ENCODE measurements at regions not wholly inside any gene's neighbourhood (a gene's known extent, or its start where the extent isn't known, plus 50 kb on each side); places are given as distances from the start of the nearest gene placed in this dataset.

DNA sequence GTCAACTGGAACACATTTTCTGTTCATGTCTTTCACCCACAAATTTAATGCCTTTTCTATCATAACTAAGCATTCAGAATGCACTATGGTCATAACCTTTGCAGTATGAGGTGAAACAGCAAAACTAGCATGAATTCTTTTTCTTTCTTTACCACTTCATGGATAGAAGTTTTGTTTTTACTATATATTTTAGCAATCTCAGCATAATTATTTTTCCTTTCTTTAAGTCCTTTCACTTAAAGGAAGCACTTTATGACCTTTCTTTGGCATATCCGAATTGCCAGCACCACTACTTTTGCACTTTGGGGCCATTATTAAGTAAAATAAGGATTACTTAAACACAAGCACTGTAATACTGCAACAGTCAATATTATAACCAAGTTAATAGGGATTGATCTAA, 115.1 kb upstream of the DKK2 start:
- POLR2A ChIA-PET (ENCODE audit: unreplicated experiment) = no interaction called here
- H3K4me3 ChIP-seq = no peak overlapping the region
- CTCF ChIA-PET = no interaction called here
- no peak for DNase-seq
- no peaks in the 10 kb centered on the region for H4K20me1 ChIP-seq (ENCODE audit: insufficient read depth)
- H3K27ac ChIP-seq = no peak overlapping the region
- intact Hi-C loops (cut with micrococcal nuclease; ENCODE audit: unreplicated experiment) = no loop called here
- no peaks in the 10 kb centered on the region for H3F3A ChIP-seq (ENCODE audit: insufficient read depth, low read depth)
- no TSS peak for BruUV-seq (replicated peaks)
- no peaks in the 10 kb centered on the region for H3K9me3 ChIP-seq (ENCODE audit: insufficient read depth, low read depth)
- H3K79me2 ChIP-seq (ENCODE audit: low read depth) = no peaks in the 10 kb centered on the region
- no peaks in the 10 kb centered on the region for H3K4me1 ChIP-seq (replicated peaks; ENCODE audit: insufficient read depth)
- no peak for TF ChIP-seq EZH2 (IDR thresholded peaks at IDR 0.05; ENCODE audit: low read depth)
- no peak overlapping the region for H3K4me2 ChIP-seq
- no peaks in the 10 kb centered on the region for H3K36me3 ChIP-seq (ENCODE audit: low read depth)
- no peak overlapping the region for H2AFZ ChIP-seq
- H3K27me3 ChIP-seq (ENCODE audit: insufficient read depth, low read depth) = no peaks in the 10 kb centered on the region
- H3K9me2 ChIP-seq (ENCODE audit: insufficient read depth) = no peaks in the 10 kb centered on the region

DNA sequence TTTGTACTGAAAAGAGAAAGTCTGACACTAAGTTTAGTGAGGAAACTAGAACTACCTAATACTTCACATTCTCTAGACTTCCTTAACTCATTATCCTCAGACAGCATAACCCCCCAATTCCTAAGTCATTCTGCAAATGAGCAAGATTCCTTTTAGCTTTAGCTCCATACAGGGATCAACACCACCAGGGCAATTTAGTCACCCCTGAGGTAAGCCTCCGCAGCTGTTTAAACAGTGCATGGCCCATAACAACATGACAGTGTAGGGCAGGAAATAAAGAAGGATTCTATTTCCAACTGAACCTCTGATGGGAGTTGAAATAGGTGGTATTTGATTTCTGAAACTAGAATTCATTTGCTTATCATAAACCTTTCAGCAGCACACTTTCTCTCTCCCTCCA, 112.8 kb upstream of the DKK2 start:
- Histone ChIP-seq H3K27ac (no peak overlapping the region), H3K36me3 (ENCODE audit: low read depth) (no peaks in the 10 kb centered on the region), H3K9me3 (ENCODE audit: insufficient read depth, low read depth) (no peaks in the 10 kb centered on the region), H3K4me3 (no peak overlapping the region), H3K79me2 (ENCODE audit: low read depth) (no peaks in the 10 kb centered on the region), H3K4me2 (no peak overlapping the region), H4K20me1 (ENCODE audit: insufficient read depth) (no peaks in the 10 kb centered on the region), H3K27me3 (ENCODE audit: insufficient read depth, low read depth) (no peaks in the 10 kb centered on the region), H3K4me1 (replicated peaks; ENCODE audit: insufficient read depth) (no peaks in the 10 kb centered on the region), H3F3A (ENCODE audit: insufficient read depth, low read depth) (no peaks in the 10 kb centered on the region), H3K9me2 (ENCODE audit: insufficient read depth) (no peaks in the 10 kb centered on the region), H2AFZ (no peak overlapping the region)
- DNase-seq = no peak
- TF ChIP-seq EZH2 (IDR thresholded peaks at IDR 0.05; ENCODE audit: low read depth) = no peak
- TF ChIP-seq, protein P1, sequence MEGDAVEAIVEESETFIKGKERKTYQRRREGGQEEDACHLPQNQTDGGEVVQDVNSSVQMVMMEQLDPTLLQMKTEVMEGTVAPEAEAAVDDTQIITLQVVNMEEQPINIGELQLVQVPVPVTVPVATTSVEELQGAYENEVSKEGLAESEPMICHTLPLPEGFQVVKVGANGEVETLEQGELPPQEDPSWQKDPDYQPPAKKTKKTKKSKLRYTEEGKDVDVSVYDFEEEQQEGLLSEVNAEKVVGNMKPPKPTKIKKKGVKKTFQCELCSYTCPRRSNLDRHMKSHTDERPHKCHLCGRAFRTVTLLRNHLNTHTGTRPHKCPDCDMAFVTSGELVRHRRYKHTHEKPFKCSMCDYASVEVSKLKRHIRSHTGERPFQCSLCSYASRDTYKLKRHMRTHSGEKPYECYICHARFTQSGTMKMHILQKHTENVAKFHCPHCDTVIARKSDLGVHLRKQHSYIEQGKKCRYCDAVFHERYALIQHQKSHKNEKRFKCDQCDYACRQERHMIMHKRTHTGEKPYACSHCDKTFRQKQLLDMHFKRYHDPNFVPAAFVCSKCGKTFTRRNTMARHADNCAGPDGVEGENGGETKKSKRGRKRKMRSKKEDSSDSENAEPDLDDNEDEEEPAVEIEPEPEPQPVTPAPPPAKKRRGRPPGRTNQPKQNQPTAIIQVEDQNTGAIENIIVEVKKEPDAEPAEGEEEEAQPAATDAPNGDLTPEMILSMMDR (conservative IDR thresholded peaks at IDR 0.05) = no peak
- POLR2A ChIA-PET (ENCODE audit: unreplicated experiment) = no interaction called here
- BruUV-seq (replicated peaks) = no TSS peak
- intact Hi-C loops (cut with micrococcal nuclease; ENCODE audit: unreplicated experiment) = no loop called here
- CTCF ChIA-PET = no interaction called here

DNA sequence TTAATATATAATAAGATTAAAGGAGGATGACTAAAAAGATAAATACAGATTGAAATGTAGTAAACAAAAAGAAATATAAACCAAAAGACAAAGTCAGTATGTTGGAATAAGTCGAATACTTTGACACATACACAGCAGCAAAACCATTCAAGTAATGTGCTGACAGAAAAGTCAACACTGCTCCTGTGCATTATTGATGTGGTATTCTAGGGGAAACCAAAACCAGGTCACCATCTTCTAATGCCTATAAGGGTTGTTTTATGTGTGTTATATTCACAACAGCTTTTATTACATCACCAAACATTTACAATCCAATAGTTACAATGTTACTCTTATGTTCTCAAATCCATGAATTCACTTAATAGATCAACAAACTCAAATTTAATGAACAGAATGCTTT, 111.8 kb upstream of the DKK2 start:
- H2AFZ ChIP-seq = no peak overlapping the region
- CTCF ChIA-PET = no interaction called here
- DNase-seq = no peak
- BruUV-seq (replicated peaks) = no TSS peak
- POLR2A ChIA-PET (ENCODE audit: unreplicated experiment) = no interaction called here
- H3K9me2 ChIP-seq (ENCODE audit: insufficient read depth) = no peaks in the 10 kb centered on the region
- no peaks in the 10 kb centered on the region for H3K9me3 ChIP-seq (ENCODE audit: insufficient read depth, low read depth)
- H3K27ac ChIP-seq = no peak overlapping the region
- no peaks in the 10 kb centered on the region for H3K79me2 ChIP-seq (ENCODE audit: low read depth)
- TF ChIP-seq, protein P1 (conservative IDR thresholded peaks at IDR 0.05) = no peak
- no peak for TF ChIP-seq EZH2 (IDR thresholded peaks at IDR 0.05; ENCODE audit: low read depth)
- no peaks in the 10 kb centered on the region for H3K36me3 ChIP-seq (ENCODE audit: low read depth)
- no peaks in the 10 kb centered on the region for H3K4me1 ChIP-seq (replicated peaks; ENCODE audit: insufficient read depth)
- H3K27me3 ChIP-seq (ENCODE audit: insufficient read depth, low read depth) = no peaks in the 10 kb centered on the region
- no peaks in the 10 kb centered on the region for H4K20me1 ChIP-seq (ENCODE audit: insufficient read depth)
- intact Hi-C loops (cut with micrococcal nuclease; ENCODE audit: unreplicated experiment) = no loop called here
- no peak overlapping the region for H3K4me2 ChIP-seq
- H3F3A ChIP-seq (ENCODE audit: insufficient read depth, low read depth) = no peaks in the 10 kb centered on the region
- H3K4me3 ChIP-seq = no peak overlapping the region

DNA sequence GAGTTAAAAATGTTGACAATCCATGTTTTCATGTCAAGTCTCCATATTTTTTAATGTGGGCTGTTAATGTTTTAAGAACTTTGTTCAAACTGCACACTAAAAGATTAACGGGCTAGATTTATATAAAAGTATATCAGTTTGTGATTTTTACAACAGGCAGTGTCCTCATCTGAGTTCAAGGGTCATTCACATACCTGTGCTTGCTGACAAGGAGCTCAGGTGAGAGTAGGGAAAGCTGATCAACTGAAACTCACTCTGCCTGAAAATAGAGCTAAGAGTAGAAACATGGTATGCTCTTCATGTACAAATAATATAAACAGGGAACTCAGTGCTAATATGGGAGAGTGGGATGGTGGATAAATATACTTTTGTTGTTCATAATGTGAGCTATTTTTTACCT, 102.3 kb upstream of the DKK2 start:
- POLR2A ChIA-PET (ENCODE audit: unreplicated experiment) = no interaction called here
- no peak overlapping the region for H3K4me2 ChIP-seq
- no peaks in the 10 kb centered on the region for H3K79me2 ChIP-seq (ENCODE audit: low read depth)
- H2AFZ ChIP-seq = no peak overlapping the region
- no TSS peak for BruUV-seq (replicated peaks)
- H3K27me3 ChIP-seq (ENCODE audit: insufficient read depth, low read depth) = no peaks in the 10 kb centered on the region
- H3K9me3 ChIP-seq (ENCODE audit: insufficient read depth, low read depth) = no peaks in the 10 kb centered on the region
- no peak overlapping the region for H3K4me3 ChIP-seq
- H3K4me1 ChIP-seq (replicated peaks; ENCODE audit: insufficient read depth) = no peaks in the 10 kb centered on the region
- H3K9me2 ChIP-seq (ENCODE audit: insufficient read depth) = no peaks in the 10 kb centered on the region
- H3K36me3 ChIP-seq (ENCODE audit: low read depth) = no peaks in the 10 kb centered on the region
- H3F3A ChIP-seq (ENCODE audit: insufficient read depth, low read depth) = no peaks in the 10 kb centered on the region
- no peak overlapping the region for H3K27ac ChIP-seq
- CTCF ChIA-PET = no interaction called here
- TF ChIP-seq, protein P1 (conservative IDR thresholded peaks at IDR 0.05) = no peak
- no peak for TF ChIP-seq EZH2 (IDR thresholded peaks at IDR 0.05; ENCODE audit: low read depth)
- no peak for DNase-seq
- no peaks in the 10 kb centered on the region for H4K20me1 ChIP-seq (ENCODE audit: insufficient read depth)
- intact Hi-C loops (cut with micrococcal nuclease; ENCODE audit: unreplicated experiment) = no loop called here
